PFSK-1 (cell line): ENCODE measurements at regions not wholly inside any gene's neighbourhood (a gene's known extent, or its start where the extent isn't known, plus 50 kb on each side); places are given as distances from the start of the nearest gene placed in this dataset.

Source experiments
- POLR2AphosphoS5 ChIP-seq: IDR thresholded peaks from 2 replicates; pipeline ENCODE4 v1.6.1; 2012; ENCODE audit warnings: low read depth, mild to moderate bottlenecking, control low read depth, low read length, moderate library complexity
- REST ChIP-seq, 2 experiments: IDR thresholded peaks; 2 replicates each; pipeline versions ENCODE4 v1.6.1 to v1.8.0; 2011 to 2012; ENCODE audit warnings: low read depth in 2 of 2, low read length in 2 of 2, control low read depth in 1 of 2, inconsistent platforms in 1 of 2, mild to moderate bottlenecking in 1 of 2, moderate library complexity in 1 of 2; ENCODE audit not compliant: insufficient read depth in 1 of 2
- SIN3A ChIP-seq: IDR thresholded peaks from 2 replicates; pipeline ENCODE4 v1.6.1; 2012; ENCODE audit warnings: mild to moderate bottlenecking, low read length, moderate library complexity, borderline replicate concordance; ENCODE audit not compliant: insufficient read depth
- TAF1 ChIP-seq: IDR thresholded peaks from 2 replicates; pipeline ENCODE4 v1.6.1; 2012; ENCODE audit warnings: low read length, control low read depth, borderline replicate concordance; ENCODE audit not compliant: insufficient read depth

GRCh38 chr3:162400697-162401096 lies 904.1 kb downstream of the OTOL1 start:
- TF ChIP-seq TAF1 (no peak), POLR2AphosphoS5 (no peak), REST (IDR thresholded peaks at IDR 0.05; ENCODE audit: insufficient read depth in 1 of 2, low read depth in 2 of 2, low read length in 2 of 2) (no peak), SIN3A (no peak)
